Stomach (tissue), 4 donors: ENCODE measurements at regions not wholly inside any gene's neighbourhood (a gene's known extent, or its start where the extent isn't known, plus 50 kb on each side); places are given as distances from the start of the nearest gene placed in this dataset.

Experiments
- CTCF ChIP-seq, 7 experiments: fragments of 450-650 bp in 4 of 7; fragments of 200-600 bp in 3 of 7; sonication (generic) in 3 of 7; IDR thresholded peaks; one replicate each; pipeline ENCODE4 v1.5.1; 2016 to 2019; ENCODE audit warnings: antibody characterized with exemption in 7 of 7, control low read depth in 2 of 7, mild to moderate bottlenecking in 1 of 7
- POLR2AphosphoS5 ChIP-seq, 3 donors: sonication (generic); formaldehyde crosslinking; IDR thresholded peaks; one replicate each; pipeline ENCODE4 v1.6.1; 2016; ENCODE audit warnings: antibody characterized with exemption in 3 of 3

- TF ChIP-seq POLR2AphosphoS5 (IDR thresholded peaks at IDR 0.05) = no peak
- TF ChIP-seq CTCF (IDR thresholded peaks at IDR 0.05) = no peak
These were observed 586.1 kb upstream of the GBE1 start for GRCh38 chr3:82347585-82347984.
